Small intestine (tissue), 7 donors: ENCODE measurements at regions not wholly inside any gene's neighbourhood (a gene's known extent, or its start where the extent isn't known, plus 50 kb on each side); places are given as distances from the start of the nearest gene placed in this dataset.

Source experiments
- DNase-seq, 2 donors: peaks; one replicate each; pipeline versions ENCODE4 v3.0.0 to v3.0.0-alpha.2; 2013
- FAIRE-seq: peaks from 2 replicates; lab custom pipeline; 2012; peaks lifted over from hg19 to GRCh38; lab: Jason Lieb, UNC
- H3K27ac ChIP-seq, 3 donors: one replicate each; pipeline ENCODE4 v1.5.1; 2013; ENCODE audit warnings: low read length in 2 of 3, mild to moderate bottlenecking in 2 of 3, control low read depth in 1 of 3, inconsistent platforms in 1 of 3, low read depth in 1 of 3, moderate library complexity in 1 of 3
- H3K27me3 ChIP-seq, 3 donors: one replicate each; pipeline ENCODE4 v1.6.1; 2013; ENCODE audit warnings: low read length in 3 of 3, inconsistent platforms in 1 of 3; ENCODE audit not compliant: control insufficient read depth in 3 of 3, insufficient read depth in 3 of 3
- H3K36me3 ChIP-seq, 3 donors: one replicate each; pipeline ENCODE4 v1.6.1; 2013; ENCODE audit warnings: low read length in 3 of 3, inconsistent platforms in 1 of 3, low read depth in 1 of 3, mild to moderate bottlenecking in 1 of 3, moderate library complexity in 1 of 3; ENCODE audit not compliant: control insufficient read depth in 3 of 3, insufficient read depth in 2 of 3
- H3K4me1 ChIP-seq, 3 donors: one replicate each; pipeline ENCODE4 v1.6.1; 2013; ENCODE audit warnings: low read length in 2 of 3, inconsistent platforms in 1 of 3, low read depth in 1 of 3, mild to moderate bottlenecking in 1 of 3, moderate library complexity in 1 of 3; ENCODE audit not compliant: control insufficient read depth in 3 of 3, insufficient read depth in 2 of 3
- H3K4me3 ChIP-seq, 3 donors: one replicate each; pipeline ENCODE4 v1.5.1; 2013; ENCODE audit warnings: low read length in 3 of 3, control low read depth in 1 of 3, inconsistent platforms in 1 of 3, low read depth in 1 of 3, mild to moderate bottlenecking in 1 of 3, moderate library complexity in 1 of 3
- H3K9me3 ChIP-seq, 2 donors: one replicate each; pipeline ENCODE4 v1.6.1; 2013; ENCODE audit warnings: low read depth in 1 of 2, low read length in 1 of 2; ENCODE audit not compliant: control insufficient read depth in 2 of 2, insufficient read depth in 1 of 2
- WGBS, 3 donors: extraction: QIAGEN DNeasy Blood & Tissue Kit; methylation state at CpG; one replicate each; pipeline ENCODE4 v1.1.7; 2013; 5-methylcytosine and 5-hydroxymethylcytosine counted together
- donor health status: healthy with polysubstance abuse.
- donor health status: control.
- donor health status: control.
- donor health status: Bipolar disorder and iron deficiency.
- donor health status: healthy.

DNA sequence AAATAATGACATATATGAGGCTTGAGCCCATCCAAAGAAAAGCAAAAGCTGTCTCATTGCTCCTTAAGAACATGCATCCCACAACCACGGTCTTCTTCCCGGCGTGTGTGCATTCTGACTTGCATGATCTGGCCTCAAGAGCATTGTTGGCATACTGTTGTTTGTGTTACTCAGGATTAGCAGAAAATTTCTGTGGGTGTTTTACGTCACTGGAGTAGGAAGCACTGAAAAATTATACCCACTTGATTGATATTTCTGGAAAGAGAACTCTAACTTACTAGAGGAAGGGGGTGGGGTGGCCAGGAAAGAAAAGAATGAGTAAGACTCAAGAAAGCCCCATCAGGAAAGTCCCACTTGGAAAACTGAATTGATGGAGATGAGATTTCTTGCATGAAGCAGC is 326.2 kb upstream of the PRDM1 start:
- no peak overlapping the region for H3K27ac ChIP-seq
- H3K27me3 ChIP-seq, result no peaks in the 10 kb centered on the region
- 70 to 76% (median 75%) methylated on average over 4 of the region's 4 CpGs for WGBS, 3 donors
- no peaks in the 10 kb centered on the region for H3K36me3 ChIP-seq
- no peaks in the 10 kb centered on the region for H3K9me3 ChIP-seq
- no peak overlapping the region for H3K4me3 ChIP-seq
- H3K4me1 ChIP-seq, result peaks cover 0 to 7% (median 3%) of the 10 kb centered on the region in 3 donors
- DNase-seq, result no peak
- FAIRE-seq, result no peak

DNA sequence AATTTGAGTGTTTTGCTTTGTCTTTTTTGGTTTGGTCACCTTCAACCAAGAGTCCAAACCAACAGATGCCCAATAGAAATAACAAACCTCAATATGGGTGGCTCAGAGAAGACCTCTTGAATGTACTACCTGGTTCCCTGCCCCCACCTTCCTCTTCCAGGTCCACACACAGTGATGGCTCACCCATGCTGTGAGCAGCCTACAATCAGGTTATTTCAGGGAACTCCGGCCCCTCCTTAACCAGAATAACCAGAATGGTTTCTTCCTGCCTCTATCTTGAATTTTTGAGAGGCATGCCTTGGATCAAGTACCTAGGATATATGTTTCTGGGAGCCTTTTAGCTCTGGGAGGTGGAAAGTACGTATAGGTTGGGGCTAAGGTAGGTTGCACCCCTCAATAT is 327.1 kb upstream of the PRDM1 start:
- H3K4me1 ChIP-seq, result peaks cover 0 to 7% (median 3%) of the 10 kb centered on the region in 3 donors
- no peak overlapping the region for H3K27ac ChIP-seq
- 90 to 97% (median 94%) methylated on average over 2 of the region's 2 CpGs for WGBS, 3 donors
- no peak for DNase-seq
- H3K9me3 ChIP-seq, result no peaks in the 10 kb centered on the region
- no peaks in the 10 kb centered on the region for H3K36me3 ChIP-seq
- no peak overlapping the region for H3K4me3 ChIP-seq
- H3K27me3 ChIP-seq, result no peaks in the 10 kb centered on the region
- FAIRE-seq, result no peak

- no peaks in the 10 kb centered on the region for H3K36me3 ChIP-seq
- H3K27ac ChIP-seq, result peak overlapping the region in 1 of 3 donors; percentile 32
- H3K4me3 ChIP-seq, result no peak overlapping the region
- no peaks in the 10 kb centered on the region for H3K9me3 ChIP-seq
- WGBS, 3 donors, result 47 to 56% (median 47%) methylated on average over 5 of the region's 5 CpGs
- FAIRE-seq, result no peak
- DNase-seq, result no peak
- peaks cover 0 to 8% (median 7%) of the 10 kb centered on the region in 3 donors for H3K4me1 ChIP-seq
- H3K27me3 ChIP-seq, result no peaks in the 10 kb centered on the region
These were observed 328.5 kb upstream of the PRDM1 start for GRCh38 chr6:105757512-105758200.

DNA sequence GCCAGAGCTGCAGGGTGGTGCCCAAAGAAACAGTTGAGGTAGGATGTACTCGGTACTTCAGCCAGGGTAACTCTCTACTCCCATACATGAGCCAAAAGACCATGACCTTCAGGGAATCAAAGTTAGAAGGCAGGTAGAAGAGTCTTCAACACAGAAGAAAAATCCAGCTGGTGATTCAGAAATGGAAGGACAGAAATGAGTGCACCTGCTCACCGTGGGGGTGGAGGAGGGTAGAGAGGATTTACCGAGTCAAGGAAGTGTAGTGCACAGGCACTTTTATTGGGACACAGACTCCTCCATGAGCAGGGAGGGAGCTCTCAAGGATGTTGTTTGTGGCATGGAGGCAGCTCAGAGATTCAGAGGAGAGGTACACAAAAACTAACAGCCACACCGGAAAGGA is 330.3 kb upstream of the PRDM1 start:
- H3K27ac ChIP-seq, result no peak overlapping the region
- no peaks in the 10 kb centered on the region for H3K9me3 ChIP-seq
- H3K36me3 ChIP-seq, result no peaks in the 10 kb centered on the region
- H3K4me1 ChIP-seq, result peaks cover 0 to 10% (median 7%) of the 10 kb centered on the region in 3 donors
- no peak for FAIRE-seq
- no peak overlapping the region for H3K4me3 ChIP-seq
- 74 to 89% (median 81%) methylated on average over 4 of the region's 4 CpGs for WGBS, 3 donors
- no peaks in the 10 kb centered on the region for H3K27me3 ChIP-seq
- DNase-seq, result no peak

- Histone ChIP-seq H3K9me3 (no peaks in the 10 kb centered on the region), H3K27me3 (no peaks in the 10 kb centered on the region), H3K27ac (no peak overlapping the region), H3K36me3 (no peaks in the 10 kb centered on the region), H3K4me3 (no peak overlapping the region), H3K4me1 (peaks cover 0 to 7% (median 0%) of the 10 kb centered on the region in 3 donors)
- no peak for DNase-seq
- no peak for FAIRE-seq
- 51 to 62% (median 60%) methylated on average over 6 of the region's 6 CpGs for WGBS, 3 donors
These were observed 332.4 kb upstream of the PRDM1 start for GRCh38 chr6:105753620-105754211.

DNA sequence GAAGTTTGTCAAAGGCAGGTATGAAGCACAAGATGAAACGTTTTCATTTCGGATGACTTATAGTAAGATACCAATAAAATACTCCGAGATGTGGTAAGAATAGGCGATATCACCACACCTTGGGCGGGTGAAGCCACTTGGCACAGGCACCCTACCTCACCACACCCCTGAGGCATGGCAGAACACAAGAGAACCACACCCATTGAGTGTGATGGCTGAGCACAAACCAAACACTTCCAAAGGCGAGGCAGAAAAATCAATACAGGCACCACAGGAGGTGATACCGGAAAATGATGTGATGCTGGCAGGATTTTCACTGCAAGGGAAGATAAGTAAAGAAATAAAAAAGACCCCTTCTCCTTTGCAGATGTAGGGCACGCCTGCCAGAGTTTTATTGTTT is 332.9 kb upstream of the PRDM1 start:
- Histone ChIP-seq H3K27me3 (no peaks in the 10 kb centered on the region), H3K4me1 (peaks cover 0 to 7% (median 0%) of the 10 kb centered on the region in 3 donors), H3K27ac (no peak overlapping the region), H3K36me3 (no peaks in the 10 kb centered on the region), H3K4me3 (no peak overlapping the region), H3K9me3 (no peaks in the 10 kb centered on the region)
- peak in 1 of 2 donors; percentile 90 for DNase-seq
- FAIRE-seq, result no peak
- 17 to 64% (median 44%) methylated on average over 8 of the region's 8 CpGs for WGBS, 3 donors

DNA sequence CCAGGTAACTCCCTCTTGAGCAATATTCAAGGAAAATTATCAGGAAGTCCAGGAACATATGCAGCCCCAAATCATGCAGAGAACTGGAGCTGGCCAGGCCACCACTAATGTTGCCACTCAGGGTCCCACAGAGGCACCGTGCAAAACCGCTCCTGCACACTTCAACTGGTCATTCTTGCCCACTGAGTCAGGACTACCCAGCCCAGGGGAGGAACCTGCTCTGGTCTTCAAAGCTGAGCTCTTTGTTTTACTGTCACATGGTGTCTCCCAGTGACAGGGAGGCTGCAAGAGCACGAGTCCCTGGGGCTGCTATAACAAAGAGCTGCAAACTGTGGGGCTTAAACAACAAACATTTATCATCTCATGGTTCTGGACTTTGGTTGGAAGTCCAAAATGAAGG is 336.0 kb upstream of the PRDM1 start:
- WGBS, 3 donors, result 88 to 91% (median 88%) methylated on average over 3 of the region's 3 CpGs
- Histone ChIP-seq H3K9me3 (no peaks in the 10 kb centered on the region), H3K4me3 (no peak overlapping the region), H3K27ac (no peak overlapping the region), H3K4me1 (peaks cover 0 to 7% (median 0%) of the 10 kb centered on the region in 3 donors), H3K36me3 (no peaks in the 10 kb centered on the region), H3K27me3 (no peaks in the 10 kb centered on the region)
- no peak for FAIRE-seq
- DNase-seq, result no peak

DNA sequence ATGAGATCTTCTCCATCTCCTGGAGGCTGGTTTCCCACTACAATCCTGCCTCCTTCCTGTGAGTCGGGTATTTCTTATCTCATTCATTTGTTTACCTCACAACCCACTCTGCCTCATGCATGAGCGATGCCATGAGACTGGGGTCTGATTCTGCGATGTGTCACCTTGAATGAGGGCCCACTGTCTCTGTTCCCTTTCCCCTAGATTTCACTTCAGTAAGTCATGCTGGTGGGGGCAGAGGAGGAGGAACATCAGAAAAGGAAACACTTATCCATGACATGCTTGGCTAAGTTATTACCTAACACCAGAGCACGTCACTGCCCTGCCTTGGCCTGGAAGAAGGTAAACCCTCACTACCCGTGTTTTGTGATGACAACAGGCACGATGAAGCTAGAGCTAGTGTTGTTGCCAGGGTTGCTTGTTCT is 337.4 kb upstream of the PRDM1 start:
- H3K27ac ChIP-seq, result no peak overlapping the region

More for the DNA sequence above, 337.4 kb upstream of the PRDM1 start:
- no peaks in the 10 kb centered on the region for H3K36me3 ChIP-seq
- H3K4me1 ChIP-seq, result peaks cover 0 to 5% (median 0%) of the 10 kb centered on the region in 3 donors
- 69 to 72% (median 70%) methylated on average over 6 of the region's 6 CpGs for WGBS, 3 donors
- no peaks in the 10 kb centered on the region for H3K9me3 ChIP-seq
- FAIRE-seq (no peak), DNase-seq (no peak)
- no peak overlapping the region for H3K4me3 ChIP-seq
- H3K27me3 ChIP-seq, result no peaks in the 10 kb centered on the region
